Fibroblast of mammary gland (primary cell): ENCODE measurements at regions not wholly inside any gene's neighbourhood (a gene's known extent, or its start where the extent isn't known, plus 50 kb on each side); places are given as distances from the start of the nearest gene placed in this dataset.

Source experiments
- DNase-seq: peaks from one replicate; pipeline ENCODE4 v3.0.0-alpha.2; 2010; ENCODE audit warnings: low read depth
- H3K4me3 ChIP-seq: 2 replicates; pipeline ENCODE4 v1.5.1; 2011; ENCODE audit warnings: low read depth, mild to moderate bottlenecking, low read length, moderate library complexity; ENCODE audit not compliant: control insufficient read depth
- CTCF ChIP-seq: conservative IDR thresholded peaks from 2 replicates; pipeline ENCODE4 v1.5.1; 2011; ENCODE audit warnings: low read depth, low read length, inconsistent platforms; ENCODE audit not compliant: control insufficient read depth, insufficient read depth

- no peak overlapping the region for H3K4me3 ChIP-seq
- no peak for DNase-seq
- TF ChIP-seq CTCF = no peak
Observed at GRCh38 chr3:137079571-137079970, 121.8 kb downstream of the IL20RB start.

DNA sequence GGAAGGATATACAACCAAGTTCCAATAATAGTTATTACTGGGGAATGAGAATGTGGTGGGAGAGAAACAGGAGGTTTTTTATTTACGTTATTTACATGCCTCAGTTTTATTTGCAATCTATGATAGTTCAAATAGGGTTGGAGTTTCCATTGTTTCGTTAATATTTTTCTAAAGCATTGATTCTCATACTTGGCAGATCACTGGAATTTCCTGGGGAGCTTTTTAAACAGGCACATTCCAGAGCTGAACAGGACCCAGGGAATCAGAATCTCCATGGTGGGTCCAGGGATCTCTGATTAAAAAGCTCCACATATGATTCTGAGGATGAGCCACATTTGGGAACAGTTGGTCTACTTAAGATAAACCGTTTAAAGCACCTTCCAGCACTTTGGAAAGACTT, 123.9 kb downstream of the IL20RB start:
- H3K4me3 ChIP-seq = no peak overlapping the region
- TF ChIP-seq CTCF = no peak
- no peak for DNase-seq

DNA sequence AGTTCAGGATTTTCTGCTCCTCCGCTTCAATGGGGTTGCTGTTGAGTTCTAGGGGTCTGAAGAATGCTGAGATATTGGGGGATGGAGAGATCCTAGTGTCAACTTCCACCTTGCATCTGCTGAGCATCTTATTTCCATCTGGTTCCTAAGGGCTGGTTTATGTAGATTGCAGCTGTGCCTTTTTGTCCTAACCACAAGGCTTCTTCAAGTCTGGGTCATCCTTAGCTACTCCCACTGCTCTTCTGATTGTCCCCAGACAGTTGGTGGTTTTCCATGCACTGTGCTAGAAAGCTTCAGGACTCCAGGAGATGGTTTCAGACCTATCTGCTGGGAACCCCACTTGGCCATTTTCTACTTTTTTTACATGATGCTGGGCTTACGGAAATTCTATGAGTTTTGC, 125.0 kb downstream of the IL20RB start:
- no peak overlapping the region for H3K4me3 ChIP-seq
- no peak for TF ChIP-seq CTCF
- DNase-seq = no peak

- no peak overlapping the region for H3K4me3 ChIP-seq
- TF ChIP-seq CTCF = no peak
- DNase-seq = no peak
Observed at GRCh38 chr3:137083332-137083731, 125.5 kb downstream of the IL20RB start.

DNA sequence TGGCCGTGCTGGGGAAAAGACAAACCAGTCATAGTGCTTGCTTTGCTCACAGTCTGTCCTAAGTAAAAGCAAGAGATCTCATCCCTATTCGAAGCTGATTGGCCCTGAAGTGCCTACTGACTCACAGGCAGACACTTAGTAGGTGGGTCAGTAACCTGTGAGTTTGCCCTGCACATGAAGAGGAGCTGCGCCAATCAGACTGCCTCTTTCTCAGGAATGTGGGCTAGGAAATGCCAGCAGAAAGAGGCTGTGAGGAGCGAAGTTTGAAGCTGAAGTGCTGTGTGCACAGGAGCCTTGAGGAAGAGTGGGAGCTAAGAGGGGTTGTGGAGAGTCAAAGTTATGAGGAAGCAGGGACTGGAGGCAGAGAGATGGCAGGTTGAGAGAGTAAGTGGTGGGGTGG, 126.8 kb downstream of the IL20RB start:
- H3K4me3 ChIP-seq = no peak overlapping the region
- TF ChIP-seq CTCF = no peak
- no peak for DNase-seq

GRCh38 chr3:137097386-137097785, 139.6 kb downstream of the IL20RB start:
- H3K4me3 ChIP-seq = no peak overlapping the region
- no peak for TF ChIP-seq CTCF
- no peak for DNase-seq

DNA sequence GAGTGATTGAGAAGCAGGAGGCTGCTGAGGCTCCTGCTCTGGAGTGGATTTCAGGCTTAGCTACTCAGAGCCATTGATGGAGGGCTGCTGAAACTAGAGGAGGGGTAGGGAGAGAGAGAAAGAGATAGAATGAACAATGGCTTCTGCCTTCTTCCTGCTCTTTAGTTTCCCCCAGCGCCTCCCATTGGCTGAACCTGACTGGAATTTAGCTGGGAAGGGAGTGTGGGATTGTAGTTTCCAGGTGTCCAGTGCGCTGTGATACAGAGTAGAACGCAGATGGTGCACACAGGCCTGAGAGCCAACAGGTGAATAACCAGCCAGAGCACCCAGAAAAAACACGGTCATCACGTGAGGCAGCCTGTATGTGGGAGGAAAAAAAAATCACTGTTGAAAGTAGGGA, 140.1 kb downstream of the IL20RB start:
- no peak for TF ChIP-seq CTCF
- no peak overlapping the region for H3K4me3 ChIP-seq
- DNase-seq = no peak
